ENCODE measurements at regions not wholly inside any gene's neighbourhood (a gene's known extent, or its start where the extent isn't known, plus 50 kb on each side); places are given as distances from the start of the nearest gene placed in this dataset.

DNA sequence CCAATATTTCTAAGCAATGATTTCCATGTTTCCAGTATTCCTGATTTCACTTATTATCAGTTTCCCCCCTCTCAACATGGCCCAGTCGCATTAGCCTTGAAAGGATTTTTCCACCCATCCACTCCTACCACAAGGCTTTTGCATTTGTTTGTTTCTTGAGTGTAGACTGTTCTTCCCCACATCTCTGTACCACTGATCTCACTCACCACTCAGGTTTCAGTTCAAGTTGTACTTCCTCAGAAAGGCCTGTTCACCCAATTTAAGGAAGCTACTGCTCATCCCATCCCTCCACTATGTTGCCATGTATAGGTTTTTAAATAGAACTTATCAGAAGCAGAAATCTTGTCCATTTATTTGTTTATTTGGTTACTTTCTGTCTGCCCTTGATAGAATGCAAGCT, 472.3 kb downstream of the FAM181B start:
- ATAC-seq (ENCODE audit: low read depth) (no peak), DNase-seq (ENCODE audit: low spot score in 2 of 2) (no peak)
- Mint-ChIP-seq H3K36me3 (no peaks in the 10 kb centered on the region), H3K27me3 (peaks cover 2% of the 10 kb centered on the region), H3K4me3 (no peak overlapping the region), H3K9me3 (no peaks in the 10 kb centered on the region), H3K27ac (no peak overlapping the region), H3K4me1 (no peaks in the 10 kb centered on the region)

DNA sequence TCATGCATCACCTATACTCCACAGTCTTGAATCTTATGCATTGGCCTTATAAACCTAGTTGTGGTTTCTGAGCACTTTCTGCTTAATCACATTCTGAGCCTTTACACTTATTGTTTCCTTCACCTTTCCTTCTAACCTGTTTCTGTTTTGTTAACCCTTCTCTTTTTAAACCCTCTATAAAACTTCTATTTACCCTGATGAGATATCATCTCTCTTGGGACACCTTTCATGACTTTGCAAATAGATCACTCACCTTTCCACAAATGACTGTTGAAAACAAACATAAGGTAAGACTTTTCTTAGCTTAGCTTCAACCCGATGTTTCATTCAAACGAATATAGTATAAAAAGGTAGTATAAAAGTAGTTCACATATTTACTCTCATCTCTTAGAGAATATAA, 483.6 kb downstream of the FAM181B start:
- H3K4me3 Mint-ChIP-seq, result no peak overlapping the region
- DNase-seq (ENCODE audit: low spot score in 2 of 2), result no peak
- ATAC-seq (ENCODE audit: low read depth), result no peak
- no peaks in the 10 kb centered on the region for H3K27me3 Mint-ChIP-seq
- no peaks in the 10 kb centered on the region for H3K36me3 Mint-ChIP-seq
- no peak overlapping the region for H3K27ac Mint-ChIP-seq
- H3K9me3 Mint-ChIP-seq, result peaks cover 1% of the 10 kb centered on the region
- no peaks in the 10 kb centered on the region for H3K4me1 Mint-ChIP-seq

DNA sequence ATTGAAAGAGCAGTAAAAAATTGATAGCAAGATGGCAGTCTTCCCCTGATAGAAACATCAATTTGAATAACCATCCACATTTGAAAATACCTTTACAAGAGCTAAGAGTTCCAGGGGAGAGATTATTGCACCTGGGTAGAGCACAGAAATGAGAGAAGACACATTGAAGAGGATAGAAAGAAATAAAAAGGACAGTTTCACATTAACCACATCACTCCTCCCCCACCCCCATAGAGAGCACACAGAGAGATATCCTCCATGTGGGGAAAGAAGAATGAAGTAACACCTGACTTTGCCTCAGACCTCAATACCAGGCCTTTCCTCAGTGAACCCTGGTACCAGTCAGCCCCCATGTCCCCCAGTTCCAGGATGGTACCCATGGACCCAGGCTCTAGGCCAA, 486.7 kb downstream of the FAM181B start:
- DNase-seq (ENCODE audit: low spot score in 2 of 2) (no peak), ATAC-seq (ENCODE audit: low read depth) (no peak)
- Mint-ChIP-seq H3K36me3 (no peaks in the 10 kb centered on the region), H3K27me3 (peaks cover 1% of the 10 kb centered on the region), H3K4me3 (no peak overlapping the region), H3K27ac (no peak overlapping the region), H3K4me1 (no peaks in the 10 kb centered on the region), H3K9me3 (peaks cover 3% of the 10 kb centered on the region)

DNA sequence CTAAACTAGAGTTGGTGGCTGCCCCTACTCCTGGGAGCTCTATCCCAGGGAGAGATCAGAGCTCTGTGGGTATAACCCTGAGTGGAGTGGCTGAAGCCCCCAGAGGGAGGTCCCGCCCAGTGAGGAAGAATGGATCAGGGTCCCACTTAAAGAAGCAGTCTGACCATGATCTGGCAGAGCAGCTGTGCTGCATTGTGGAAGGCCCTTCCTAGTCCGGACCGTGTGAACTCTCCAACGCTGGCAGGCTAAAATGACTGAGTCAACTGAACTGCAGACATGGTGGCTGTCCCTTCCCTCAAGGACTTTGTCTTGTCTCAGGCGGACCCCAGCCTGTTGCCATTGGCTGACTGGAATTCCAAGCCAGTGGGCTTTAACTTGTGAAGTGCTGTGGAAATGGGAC, 494.2 kb downstream of the FAM181B start:
- no peak for ATAC-seq (ENCODE audit: low read depth)
- no peaks in the 10 kb centered on the region for H3K4me1 Mint-ChIP-seq
- peaks cover 3% of the 10 kb centered on the region for H3K9me3 Mint-ChIP-seq

DNA sequence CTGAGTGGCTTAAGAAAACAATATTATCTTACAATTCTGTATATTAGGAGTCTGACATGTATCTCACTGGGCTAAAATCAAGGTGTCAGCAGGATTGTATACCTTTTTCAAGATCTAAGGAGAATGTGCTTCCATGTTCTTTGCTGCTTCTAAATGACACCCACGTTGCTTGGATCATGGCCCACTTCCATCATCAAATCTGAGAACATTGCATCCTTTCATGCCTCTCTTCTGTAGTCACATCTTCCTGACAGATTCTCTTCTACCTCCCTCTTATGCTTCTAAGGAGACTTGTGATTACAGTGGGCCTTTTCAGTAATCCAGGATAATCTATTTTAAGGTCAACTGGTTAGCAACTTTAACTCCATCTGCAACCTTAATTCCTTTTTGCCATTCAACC, 499.4 kb downstream of the FAM181B start:
- Mint-ChIP-seq H3K27me3 (no peaks in the 10 kb centered on the region), H3K36me3 (no peaks in the 10 kb centered on the region), H3K4me3 (no peak overlapping the region), H3K4me1 (no peaks in the 10 kb centered on the region), H3K9me3 (no peaks in the 10 kb centered on the region), H3K27ac (no peak overlapping the region)
- ATAC-seq (ENCODE audit: low read depth), result no peak
- DNase-seq (ENCODE audit: low spot score in 2 of 2), result no peak

More for the DNA sequence above, 494.2 kb downstream of the FAM181B start:
- Mint-ChIP-seq H3K4me3 (no peak overlapping the region), H3K27me3 (no peaks in the 10 kb centered on the region), H3K27ac (no peak overlapping the region), H3K36me3 (no peaks in the 10 kb centered on the region)
- no peak for DNase-seq (ENCODE audit: low spot score in 2 of 2)

DNA sequence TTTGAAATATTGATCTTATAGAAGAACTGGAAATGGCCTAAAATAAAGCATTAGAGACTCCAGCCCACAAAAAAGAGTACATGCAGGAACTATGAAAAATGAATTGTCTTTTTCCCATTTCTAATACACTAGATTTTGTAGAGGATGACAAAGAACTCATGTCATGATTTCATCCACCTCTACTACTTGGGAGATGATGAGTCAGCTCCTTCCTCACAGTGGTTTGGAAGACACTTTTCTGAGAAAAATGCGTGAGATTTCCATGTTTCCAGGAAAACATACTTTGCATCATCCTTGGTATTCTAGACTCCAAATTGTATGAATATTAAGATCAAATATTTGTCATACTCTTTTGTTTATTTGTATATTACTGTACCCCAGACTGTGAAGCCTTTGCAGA, 500.5 kb downstream of the FAM181B start:
- ATAC-seq (ENCODE audit: low read depth), result no peak
- no peak overlapping the region for H3K27ac Mint-ChIP-seq
- no peaks in the 10 kb centered on the region for H3K9me3 Mint-ChIP-seq
- no peaks in the 10 kb centered on the region for H3K36me3 Mint-ChIP-seq
- no peaks in the 10 kb centered on the region for H3K4me1 Mint-ChIP-seq
- no peak overlapping the region for H3K4me3 Mint-ChIP-seq
- H3K27me3 Mint-ChIP-seq, result peaks cover 2% of the 10 kb centered on the region
- DNase-seq (ENCODE audit: low spot score in 2 of 2), result no peak

DNA sequence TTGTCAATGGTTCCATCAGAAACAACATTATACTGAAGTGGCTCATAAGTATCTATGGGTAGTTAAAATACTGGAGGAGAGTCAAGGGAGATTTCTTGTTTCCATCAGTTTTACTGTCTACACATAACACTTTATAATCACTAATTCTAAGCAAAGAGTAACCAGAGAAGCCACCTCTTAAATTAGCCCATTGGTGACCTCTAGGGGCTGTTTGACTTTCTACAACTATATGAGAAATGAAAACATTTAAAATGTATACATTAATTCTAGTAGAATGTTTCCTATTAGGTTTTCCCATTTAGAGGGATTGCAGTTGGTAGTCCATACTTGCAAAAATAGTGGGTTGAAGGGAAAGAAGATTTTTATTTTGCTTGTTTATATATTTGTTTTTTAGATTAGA, 504.3 kb downstream of the FAM181B start:
- H3K27me3 Mint-ChIP-seq, result peaks cover 2% of the 10 kb centered on the region
- DNase-seq (ENCODE audit: low spot score in 2 of 2), result no peak
- ATAC-seq (ENCODE audit: low read depth), result no peak
- H3K4me1 Mint-ChIP-seq, result no peaks in the 10 kb centered on the region
- no peaks in the 10 kb centered on the region for H3K36me3 Mint-ChIP-seq
- no peak overlapping the region for H3K4me3 Mint-ChIP-seq
- no peak overlapping the region for H3K27ac Mint-ChIP-seq
- H3K9me3 Mint-ChIP-seq, result peaks cover 3% of the 10 kb centered on the region

DNA sequence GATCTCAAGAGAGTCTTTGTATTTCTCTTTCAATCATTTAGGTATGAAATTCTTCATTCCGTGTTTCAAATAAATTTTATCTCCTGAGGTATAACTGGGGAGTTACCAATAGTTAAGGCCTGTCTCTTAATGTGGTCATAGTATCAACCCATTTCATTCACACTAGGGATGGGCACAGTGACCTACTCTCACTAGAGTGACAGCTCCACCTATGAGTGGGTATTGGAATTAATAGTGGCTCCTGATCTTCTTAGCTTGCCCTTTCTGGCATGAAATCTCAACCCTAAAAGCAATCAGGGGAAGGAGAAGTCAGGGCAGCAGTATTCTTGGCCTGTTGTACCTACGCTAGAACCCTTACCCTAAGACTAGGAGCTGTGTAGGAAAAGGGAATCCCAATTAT, 507.7 kb downstream of the FAM181B start:
- Mint-ChIP-seq H3K4me1 (no peaks in the 10 kb centered on the region), H3K36me3 (no peaks in the 10 kb centered on the region), H3K4me3 (no peak overlapping the region), H3K9me3 (peaks cover 4% of the 10 kb centered on the region), H3K27me3 (peaks cover 2% of the 10 kb centered on the region), H3K27ac (no peak overlapping the region)
- DNase-seq (ENCODE audit: low spot score in 2 of 2) (no peak), ATAC-seq (ENCODE audit: low read depth) (no peak)

DNA sequence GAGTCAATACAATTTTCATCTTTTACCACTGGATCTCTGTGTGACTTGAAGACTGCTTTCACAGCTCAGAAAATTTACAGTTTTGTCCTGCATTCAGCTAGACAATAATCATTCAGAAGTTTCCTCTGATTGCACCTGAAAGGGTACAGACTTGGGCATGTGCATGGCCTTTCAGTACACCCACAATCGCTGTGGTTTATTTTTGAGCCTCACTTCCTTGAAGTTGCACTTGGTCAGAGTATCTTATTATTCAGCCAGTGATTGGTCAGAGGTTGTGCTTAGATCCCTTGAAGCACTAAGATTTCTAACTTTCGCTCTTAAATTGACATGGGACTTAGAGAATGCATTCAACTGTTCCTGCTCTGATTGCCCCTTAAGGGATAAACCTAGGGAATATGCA, 508.2 kb downstream of the FAM181B start:
- Mint-ChIP-seq H3K27me3 (peaks cover 2% of the 10 kb centered on the region), H3K4me1 (no peaks in the 10 kb centered on the region), H3K36me3 (no peaks in the 10 kb centered on the region), H3K27ac (no peak overlapping the region), H3K9me3 (peaks cover 4% of the 10 kb centered on the region), H3K4me3 (no peak overlapping the region)
- ATAC-seq (ENCODE audit: low read depth) (no peak), DNase-seq (ENCODE audit: low spot score in 2 of 2) (no peak)

DNA sequence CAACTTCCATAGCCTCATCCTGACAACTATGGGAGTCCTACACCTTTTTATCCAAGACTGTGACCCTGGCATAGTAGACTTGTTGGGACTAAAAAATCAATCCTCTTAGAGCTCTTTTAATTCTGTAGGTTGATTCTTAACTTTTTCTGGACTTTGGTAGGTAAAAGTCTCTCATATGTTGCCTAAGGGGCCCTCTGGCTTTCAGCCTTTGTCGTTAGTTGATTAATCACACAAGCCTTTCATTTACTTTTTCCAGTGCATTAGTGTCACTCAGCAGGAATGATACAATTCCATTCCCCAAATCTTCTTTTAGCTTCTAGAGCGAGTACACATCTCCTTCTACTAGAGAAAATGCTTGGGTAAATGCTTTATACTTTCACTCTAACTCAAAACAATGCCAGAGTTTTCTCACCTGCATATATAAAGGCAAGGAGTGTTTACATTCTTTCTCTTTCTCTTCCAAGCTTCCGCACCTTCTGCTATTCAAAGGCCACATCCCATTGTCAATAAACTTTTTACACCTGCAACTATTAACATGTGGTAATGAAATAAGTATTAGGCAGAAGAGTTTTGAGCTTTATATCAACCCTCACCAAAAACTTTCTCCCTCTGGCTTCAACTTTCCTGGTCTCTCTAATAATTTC, 516.6 kb downstream of the FAM181B start:
- H3K4me1 Mint-ChIP-seq, result no peaks in the 10 kb centered on the region
- H3K9me3 Mint-ChIP-seq, result no peaks in the 10 kb centered on the region
- DNase-seq (ENCODE audit: low spot score in 2 of 2) (no peak), ATAC-seq (ENCODE audit: low read depth) (no peak)
- H3K36me3 Mint-ChIP-seq, result no peaks in the 10 kb centered on the region
- no peak overlapping the region for H3K27ac Mint-ChIP-seq
- no peaks in the 10 kb centered on the region for H3K27me3 Mint-ChIP-seq
- no peak overlapping the region for H3K4me3 Mint-ChIP-seq

DNA sequence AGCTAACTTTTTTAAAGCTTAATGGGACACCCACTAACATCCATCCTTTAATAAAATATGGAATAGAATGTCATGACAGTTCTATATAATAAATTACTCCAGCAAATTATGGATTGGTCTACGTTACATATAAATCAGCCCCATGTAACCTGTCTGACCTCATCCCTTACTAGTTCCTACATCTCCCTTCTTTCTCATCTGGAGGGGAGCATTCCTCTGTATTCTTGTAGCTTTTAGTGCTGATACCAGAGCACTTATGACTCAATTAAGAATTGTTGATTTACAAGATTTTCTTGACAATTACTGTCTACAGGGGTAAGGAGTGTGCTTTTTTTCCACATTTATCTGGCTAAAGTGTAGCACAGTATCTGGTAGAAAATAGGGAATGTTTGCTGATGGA, 523.7 kb downstream of the FAM181B start:
- no peaks in the 10 kb centered on the region for H3K4me1 Mint-ChIP-seq
- no peaks in the 10 kb centered on the region for H3K27me3 Mint-ChIP-seq
- DNase-seq (ENCODE audit: low spot score in 2 of 2), result no peak
- H3K9me3 Mint-ChIP-seq, result no peaks in the 10 kb centered on the region
- no peak for ATAC-seq (ENCODE audit: low read depth)
- H3K4me3 Mint-ChIP-seq, result no peak overlapping the region
- H3K36me3 Mint-ChIP-seq, result no peaks in the 10 kb centered on the region
- H3K27ac Mint-ChIP-seq, result no peak overlapping the region

DNA sequence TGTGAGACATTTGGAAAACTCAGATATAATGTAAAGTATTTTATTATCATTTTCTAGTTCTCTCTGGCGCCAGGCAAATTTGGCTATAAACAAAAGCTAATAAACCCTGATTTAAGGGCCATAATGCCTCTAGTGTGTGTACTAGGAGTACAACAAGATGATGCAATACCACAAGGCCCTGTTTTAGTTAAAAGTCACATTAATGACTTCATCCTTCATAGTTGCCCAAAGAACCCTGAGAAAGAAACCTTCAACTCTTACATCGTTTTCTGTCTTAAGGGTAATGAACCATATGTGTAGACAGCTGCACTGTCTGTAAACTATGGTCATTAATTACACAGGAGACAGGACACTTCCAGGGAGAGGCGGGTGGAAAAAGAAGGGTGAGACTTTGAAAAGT, 538.4 kb downstream of the FAM181B start:
- no peak for DNase-seq (ENCODE audit: low spot score in 2 of 2)
- Mint-ChIP-seq H3K9me3 (no peaks in the 10 kb centered on the region), H3K27ac (no peak overlapping the region)

DNA sequence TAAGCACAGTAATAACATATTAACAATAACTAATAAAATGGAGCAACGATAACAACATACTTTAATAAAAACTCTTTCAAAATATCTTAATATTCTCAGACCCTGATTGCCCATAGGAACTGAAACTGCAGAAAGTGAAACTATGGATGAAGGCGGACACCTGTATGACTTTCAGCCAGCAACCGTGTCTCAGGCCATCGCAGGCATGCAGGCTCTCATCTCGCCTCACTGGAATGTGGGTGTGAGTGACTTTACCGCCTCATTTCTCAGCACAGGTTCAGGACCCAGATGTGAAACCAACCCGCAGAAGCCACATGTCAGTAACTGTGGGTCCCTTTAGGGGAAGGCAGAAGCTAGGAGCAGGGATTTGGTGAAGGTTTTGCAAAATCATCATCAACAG, 539.1 kb downstream of the FAM181B start:
- Mint-ChIP-seq H3K4me1 (no peaks in the 10 kb centered on the region), H3K9me3 (no peaks in the 10 kb centered on the region), H3K4me3 (no peak overlapping the region), H3K27ac (no peak overlapping the region), H3K36me3 (no peaks in the 10 kb centered on the region), H3K27me3 (no peaks in the 10 kb centered on the region)
- no peak for DNase-seq (ENCODE audit: low spot score in 2 of 2)
- ATAC-seq (ENCODE audit: low read depth), result no peak

More for the DNA sequence above, 538.4 kb downstream of the FAM181B start:
- Mint-ChIP-seq H3K36me3 (no peaks in the 10 kb centered on the region), H3K27me3 (no peaks in the 10 kb centered on the region), H3K4me1 (no peaks in the 10 kb centered on the region), H3K4me3 (no peak overlapping the region)
- ATAC-seq (ENCODE audit: low read depth), result no peak

DNA sequence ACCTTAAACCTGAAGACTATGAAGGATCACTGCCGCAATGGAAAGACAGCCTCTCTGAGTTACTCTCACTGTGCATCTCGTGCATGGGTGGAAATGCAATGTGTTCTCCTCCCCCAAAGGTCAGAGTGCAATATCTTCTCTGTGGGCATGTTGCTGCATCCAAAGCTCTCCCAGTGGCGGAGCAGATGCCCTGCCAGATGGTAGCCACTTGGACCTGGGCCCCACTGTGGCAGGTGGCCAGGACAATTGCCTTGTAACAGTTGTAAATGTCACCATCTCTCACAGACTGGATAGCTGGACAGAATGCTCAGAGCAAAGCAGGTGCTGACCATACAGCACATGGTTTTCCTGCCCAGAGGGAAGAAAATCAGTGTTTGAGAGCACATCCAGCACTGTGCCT, 542.0 kb downstream of the FAM181B start:
- ATAC-seq (ENCODE audit: low read depth), result no peak
- Mint-ChIP-seq H3K4me1 (no peaks in the 10 kb centered on the region), H3K9me3 (no peaks in the 10 kb centered on the region), H3K27me3 (no peaks in the 10 kb centered on the region), H3K27ac (no peak overlapping the region), H3K36me3 (no peaks in the 10 kb centered on the region), H3K4me3 (no peak overlapping the region)
- DNase-seq (ENCODE audit: low spot score in 2 of 2), result no peak

DNA sequence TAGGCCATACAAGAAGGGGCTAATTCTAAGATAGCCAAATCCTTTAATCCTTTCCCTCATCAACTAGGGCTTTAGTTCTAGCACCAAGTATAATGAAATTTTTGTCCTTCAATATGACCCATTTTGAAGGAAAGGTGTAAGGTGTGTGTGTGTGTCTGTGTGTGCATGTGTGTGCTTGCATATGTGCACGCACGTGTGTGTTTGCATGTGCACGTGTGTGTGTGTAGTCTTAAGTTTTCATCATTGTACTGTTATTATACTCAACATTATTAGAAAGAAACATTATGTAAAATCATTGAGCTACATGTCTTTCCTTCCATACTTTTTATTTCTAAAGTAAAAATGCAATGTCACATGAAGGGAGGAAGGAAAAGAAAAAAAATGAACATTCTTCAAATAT, 547.7 kb downstream of the FAM181B start:
- DNase-seq (ENCODE audit: low spot score in 2 of 2) (no peak), ATAC-seq (ENCODE audit: low read depth) (no peak)
- no peaks in the 10 kb centered on the region for H3K9me3 Mint-ChIP-seq
- H3K4me3 Mint-ChIP-seq, result no peak overlapping the region
- H3K27me3 Mint-ChIP-seq, result no peaks in the 10 kb centered on the region
- H3K36me3 Mint-ChIP-seq, result no peaks in the 10 kb centered on the region
- H3K4me1 Mint-ChIP-seq, result no peaks in the 10 kb centered on the region
- H3K27ac Mint-ChIP-seq, result no peak overlapping the region
